KMS-11 (cell line): ENCODE measurements at regions not wholly inside any gene's neighbourhood (a gene's known extent, or its start where the extent isn't known, plus 50 kb on each side); places are given as distances from the start of the nearest gene placed in this dataset.
"Not testable (repeated sequence)": the region's sequence is repeated elsewhere in the genome, so short reads cannot be mapped to it uniquely, and the experiment has no call there.

ENCODE experiments used
- H2AFZ ChIP-seq: fragments of 200-600 bp; sonication (generic); 2 replicates; pipeline ENCODE4 v1.6.1; 2016; ENCODE audit warnings: antibody characterized with exemption, mixed run types, low read depth
- H3K27ac ChIP-seq: fragments of 200-600 bp; sonication (generic); 2 replicates; pipeline ENCODE4 v1.6.1; 2016; ENCODE audit warnings: mild to moderate bottlenecking, mixed run types
- H3K27me3 ChIP-seq: fragments of 200-600 bp; sonication (generic); 2 replicates; pipeline ENCODE4 v1.6.1; 2017; ENCODE audit warnings: mild to moderate bottlenecking, low read depth, mixed run types, moderate library complexity; ENCODE audit not compliant: insufficient read depth
- H3K36me3 ChIP-seq: fragments of 200-600 bp; sonication (generic); 2 replicates; pipeline ENCODE4 v1.6.1; 2017; ENCODE audit warnings: mild to moderate bottlenecking, mixed run types; ENCODE audit not compliant: insufficient read depth
- H3K4me1 ChIP-seq: fragments of 200-600 bp; sonication (generic); 2 replicates; pipeline ENCODE4 v1.6.1; 2016; ENCODE audit warnings: mild to moderate bottlenecking, low read depth, mixed run types; ENCODE audit not compliant: poor library complexity, severe bottlenecking
- H3K4me2 ChIP-seq: fragments of 200-600 bp; sonication (generic); 2 replicates; pipeline ENCODE4 v1.7.0; 2016; ENCODE audit warnings: mild to moderate bottlenecking, mixed run types
- H3K4me3 ChIP-seq: fragments of 200-600 bp; sonication (generic); IDR thresholded peaks from 2 replicates; pipeline ENCODE4 v1.6.1; 2017; ENCODE audit warnings: low read depth, low read length, mixed read lengths; ENCODE audit not compliant: insufficient read depth
- H3K79me2 ChIP-seq: fragments of 200-600 bp; sonication (generic); 2 replicates; pipeline ENCODE4 v1.6.1; 2016; ENCODE audit warnings: low read depth, mixed run types; ENCODE audit not compliant: insufficient read depth
- H3K9ac ChIP-seq: fragments of 200-600 bp; sonication (generic); 2 replicates; pipeline ENCODE4 v1.6.1; 2016; ENCODE audit warnings: mild to moderate bottlenecking, mixed run types
- H4K20me1 ChIP-seq: fragments of 200-600 bp; sonication (generic); 2 replicates; pipeline ENCODE4 v1.6.1; 2016; ENCODE audit warnings: mild to moderate bottlenecking, mixed run types; ENCODE audit not compliant: insufficient read depth
- TF ChIP-seq, protein P1 (sequence below): fragments of 200-600 bp; sonication (generic); conservative IDR thresholded peaks from 2 replicates; pipeline ENCODE4 v1.6.1; 2017; ENCODE audit warnings: low read depth, mild to moderate bottlenecking, antibody characterized with exemption, low read length, moderate library complexity, mixed read lengths

DNA sequence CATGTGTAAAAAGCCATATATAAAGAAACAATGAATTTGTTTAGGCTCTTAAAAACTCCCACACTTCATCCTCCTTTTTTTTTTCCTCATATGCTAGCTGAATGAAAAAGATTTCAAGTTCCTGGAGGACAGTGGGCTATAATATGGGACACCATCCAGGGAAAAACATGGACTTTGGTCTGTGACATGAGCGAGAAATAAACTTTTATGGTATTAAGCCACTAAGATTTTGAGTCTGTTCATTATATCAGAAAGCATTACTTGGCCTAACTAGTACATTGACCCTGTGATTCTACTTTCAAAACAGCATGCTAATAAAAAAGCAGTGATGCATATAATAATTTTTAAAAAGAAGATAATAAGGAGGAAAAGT, 392.3 kb upstream of the CAMK1G start:
- H2AFZ ChIP-seq: peak overlapping the region; percentile 44; the same call in 1 of the 2 replicates
- TF ChIP-seq, protein P1, sequence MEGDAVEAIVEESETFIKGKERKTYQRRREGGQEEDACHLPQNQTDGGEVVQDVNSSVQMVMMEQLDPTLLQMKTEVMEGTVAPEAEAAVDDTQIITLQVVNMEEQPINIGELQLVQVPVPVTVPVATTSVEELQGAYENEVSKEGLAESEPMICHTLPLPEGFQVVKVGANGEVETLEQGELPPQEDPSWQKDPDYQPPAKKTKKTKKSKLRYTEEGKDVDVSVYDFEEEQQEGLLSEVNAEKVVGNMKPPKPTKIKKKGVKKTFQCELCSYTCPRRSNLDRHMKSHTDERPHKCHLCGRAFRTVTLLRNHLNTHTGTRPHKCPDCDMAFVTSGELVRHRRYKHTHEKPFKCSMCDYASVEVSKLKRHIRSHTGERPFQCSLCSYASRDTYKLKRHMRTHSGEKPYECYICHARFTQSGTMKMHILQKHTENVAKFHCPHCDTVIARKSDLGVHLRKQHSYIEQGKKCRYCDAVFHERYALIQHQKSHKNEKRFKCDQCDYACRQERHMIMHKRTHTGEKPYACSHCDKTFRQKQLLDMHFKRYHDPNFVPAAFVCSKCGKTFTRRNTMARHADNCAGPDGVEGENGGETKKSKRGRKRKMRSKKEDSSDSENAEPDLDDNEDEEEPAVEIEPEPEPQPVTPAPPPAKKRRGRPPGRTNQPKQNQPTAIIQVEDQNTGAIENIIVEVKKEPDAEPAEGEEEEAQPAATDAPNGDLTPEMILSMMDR: no peak
- H3K4me1 ChIP-seq: peaks cover 38% of the 10 kb centered on the region
- H3K27me3 ChIP-seq: no peaks in the 10 kb centered on the region
- no peaks in the 10 kb centered on the region for H4K20me1 ChIP-seq
- no peaks in the 10 kb centered on the region for H3K36me3 ChIP-seq
- no peaks in the 10 kb centered on the region for H3K79me2 ChIP-seq
- H3K27ac ChIP-seq: peak overlapping the region; percentile 7; the same call in 1 of the 2 replicates
- H3K4me3 ChIP-seq: no peak overlapping the region
- H3K4me2 ChIP-seq: no peak overlapping the region
- H3K9ac ChIP-seq: no peak overlapping the region

DNA sequence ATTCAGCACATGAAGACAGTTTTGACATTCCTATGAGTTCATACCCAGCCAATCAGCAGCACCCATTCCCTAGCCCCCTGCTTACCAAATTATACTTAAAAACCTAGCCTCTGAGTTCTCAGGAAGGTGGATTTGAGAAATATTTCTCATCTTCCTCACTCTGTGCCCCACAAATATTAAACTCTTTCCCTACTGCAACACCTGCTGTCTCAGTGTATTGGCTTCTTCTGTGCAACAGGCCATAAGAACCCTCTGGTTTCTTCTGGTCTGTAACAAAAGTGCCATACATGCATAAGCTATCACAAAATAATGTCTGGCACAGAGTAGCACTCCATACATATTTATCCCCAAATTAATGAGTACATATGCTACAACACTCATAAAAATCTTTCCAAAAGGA, 387.4 kb upstream of the CAMK1G start:
- no peak overlapping the region for H3K4me2 ChIP-seq
- H3K9ac ChIP-seq: no peak overlapping the region
- no peaks in the 10 kb centered on the region for H3K27me3 ChIP-seq
- no peaks in the 10 kb centered on the region for H3K36me3 ChIP-seq
- H2AFZ ChIP-seq: no peak overlapping the region
- H3K4me1 ChIP-seq: peaks cover 4% of the 10 kb centered on the region
- no peak overlapping the region for H3K4me3 ChIP-seq
- H4K20me1 ChIP-seq: no peaks in the 10 kb centered on the region
- TF ChIP-seq, protein P1: no peak
- H3K27ac ChIP-seq: no peak overlapping the region
- H3K79me2 ChIP-seq: no peaks in the 10 kb centered on the region

DNA sequence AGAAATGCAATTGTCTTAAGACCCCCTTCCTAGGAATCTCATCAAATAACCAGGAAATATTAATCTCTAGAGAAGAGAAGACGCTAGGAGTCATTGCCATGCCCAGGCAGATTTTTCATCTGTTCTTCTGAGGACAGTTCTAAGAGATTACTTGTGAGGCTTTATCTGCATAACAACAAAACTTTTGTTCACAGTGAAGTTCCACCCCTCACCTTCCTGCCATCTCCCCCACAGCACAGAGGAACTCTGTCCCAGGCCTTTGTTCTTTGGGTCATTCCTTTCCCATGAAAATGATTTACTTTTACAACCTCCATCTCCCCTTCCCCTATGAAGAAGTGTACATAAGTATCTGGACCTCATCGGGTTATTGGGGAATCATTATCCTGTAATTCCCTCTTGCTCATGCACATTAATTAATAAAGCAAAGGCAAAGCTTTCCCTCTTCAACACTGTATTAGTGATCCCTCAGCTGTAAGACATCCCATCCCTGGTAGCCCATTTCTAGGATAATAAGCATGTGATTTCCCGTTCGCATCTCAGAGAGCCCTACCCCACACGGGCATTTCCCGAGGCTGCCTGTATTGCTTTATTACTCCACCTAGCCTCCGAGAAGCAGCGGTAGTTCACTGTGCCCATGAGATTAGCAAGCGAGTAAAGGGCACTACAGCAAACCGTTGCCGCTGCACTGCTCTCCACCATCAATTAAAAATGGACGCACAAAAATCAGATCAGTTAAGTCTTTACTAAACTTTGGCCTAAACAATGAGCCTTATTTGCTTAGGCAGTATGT, 384.4 kb upstream of the CAMK1G start:
- H3K36me3 ChIP-seq: no peaks in the 10 kb centered on the region
- TF ChIP-seq, protein P1: no peak
- no peak overlapping the region for H3K27ac ChIP-seq
- H3K4me3 ChIP-seq: no peak overlapping the region
- H3K4me2 ChIP-seq: no peak overlapping the region
- H3K9ac ChIP-seq: no peak overlapping the region
- peaks cover 5% of the 10 kb centered on the region for H3K4me1 ChIP-seq
- no peaks in the 10 kb centered on the region for H3K79me2 ChIP-seq
- no peaks in the 10 kb centered on the region for H3K27me3 ChIP-seq
- no peaks in the 10 kb centered on the region for H4K20me1 ChIP-seq
- H2AFZ ChIP-seq: no peak overlapping the region

DNA sequence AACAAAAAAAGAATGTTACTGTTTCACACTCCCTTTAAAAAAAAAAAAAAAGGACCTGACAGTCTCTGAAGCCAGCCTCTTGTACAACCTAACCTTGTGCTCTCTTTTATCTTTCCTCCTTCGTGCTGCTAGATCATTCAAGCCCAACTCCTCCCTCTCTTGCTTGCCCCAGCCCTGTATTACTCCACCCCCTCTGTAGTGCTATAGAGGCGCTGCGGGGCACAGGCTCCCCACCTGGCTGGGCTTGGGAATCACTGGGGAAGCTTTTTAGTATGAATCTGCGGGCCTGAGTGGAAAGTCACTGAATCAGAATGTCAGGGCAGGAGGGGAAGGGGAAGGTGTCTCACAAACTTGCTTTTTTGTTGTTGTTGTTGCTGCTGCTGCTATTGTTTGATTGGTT, 383.7 kb upstream of the CAMK1G start:
- Histone ChIP-seq H3K36me3 (no peaks in the 10 kb centered on the region), H4K20me1 (no peaks in the 10 kb centered on the region), H3K4me3 (no peak overlapping the region), H3K4me2 (no peak overlapping the region), H3K27me3 (no peaks in the 10 kb centered on the region), H2AFZ (no peak overlapping the region), H3K27ac (no peak overlapping the region), H3K4me1 (peaks cover 5% of the 10 kb centered on the region), H3K79me2 (no peaks in the 10 kb centered on the region), H3K9ac (no peak overlapping the region)
- TF ChIP-seq, protein P1: no peak

DNA sequence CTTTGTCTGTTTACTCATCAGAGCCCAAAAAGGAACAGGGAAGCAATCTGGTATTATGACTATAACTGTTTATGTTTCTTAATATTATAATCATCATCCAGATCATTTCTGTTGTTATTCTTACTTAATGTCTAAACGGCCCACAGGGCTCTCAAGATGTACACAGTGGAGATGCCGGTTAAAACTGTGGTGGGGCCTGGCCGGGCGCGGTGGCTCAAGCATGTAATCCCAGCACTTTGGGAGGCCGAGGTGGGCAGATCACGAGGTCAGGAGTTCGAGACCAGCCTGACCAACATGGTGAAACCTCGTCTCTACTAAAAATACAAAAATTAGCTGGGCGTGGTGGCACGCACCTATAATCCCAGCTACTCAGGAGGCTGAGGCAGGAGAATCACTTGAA, 381.2 kb upstream of the CAMK1G start:
- not testable (repeated sequence) for H3K4me3 ChIP-seq, H3K9ac ChIP-seq, H3K36me3 ChIP-seq, H3K27me3 ChIP-seq, H3K4me1 ChIP-seq, H2AFZ ChIP-seq, H3K4me2 ChIP-seq, H3K27ac ChIP-seq, H4K20me1 ChIP-seq, H3K79me2 ChIP-seq
